Adrenal gland (tissue), 9 donors: ENCODE measurements at regions not wholly inside any gene's neighbourhood (a gene's known extent, or its start where the extent isn't known, plus 50 kb on each side); places are given as distances from the start of the nearest gene placed in this dataset.

ENCODE experiments used
- DNase-seq, 7 donors: peaks; one replicate each; pipeline ENCODE4 v3.0.0-alpha.2; 2019 to 2020
- H3K27ac ChIP-seq, 5 donors: fragments of 200-600 bp; sonication (generic) in 4 of 5; 1 replicate in 3 of 5; 2 replicates in 2 of 5; pipeline versions ENCODE4 v1.5.1 to v1.8.0; 2016 to 2020; ENCODE audit warnings: mild to moderate bottlenecking in 1 of 5
- H3K27me3 ChIP-seq: fragments of 200-600 bp; 2 replicates; pipeline ENCODE4 v1.8.0; 2021
- H3K36me3 ChIP-seq, 2 donors: fragments of 200-600 bp; replicated peaks in 1 of 2; 1 replicate in 1 of 2; 2 replicates in 1 of 2; pipeline versions ENCODE4 v1.5.1 to v1.8.0; 2018 to 2022
- H3K4me1 ChIP-seq, 2 donors: fragments of 200-600 bp; replicated peaks in 1 of 2; 1 replicate in 1 of 2; 2 replicates in 1 of 2; pipeline versions ENCODE4 v1.5.1 to v1.8.0; 2018 to 2021
- H3K4me3 ChIP-seq, 4 donors: fragments of 200-600 bp; sonication (generic) in 3 of 4; one replicate each; pipeline ENCODE4 v1.5.1; 2016 to 2018
- H3K9me3 ChIP-seq, 3 donors: fragments of 200-600 bp; sonication (generic) in 1 of 3; replicated peaks in 1 of 3; 1 replicate in 2 of 3; 2 replicates in 1 of 3; pipeline versions ENCODE4 v1.5.1 to v1.8.0; 2016 to 2021
- CTCF ChIP-seq, 6 experiments: fragments of 450-650 bp in 4 of 6; fragments of 200-600 bp in 2 of 6; sonication (generic) in 1 of 6; IDR thresholded peaks; 1 replicate in 5 of 6; 2 replicates in 1 of 6; pipeline versions ENCODE4 v1.5.1 to v1.8.0; 2016 to 2021; ENCODE audit warnings: antibody characterized with exemption in 6 of 6, mild to moderate bottlenecking in 2 of 6, moderate library complexity in 1 of 6
- POLR2A ChIP-seq, 2 donors: fragments of 450-650 bp; IDR thresholded peaks; one replicate each; pipeline ENCODE4 v1.6.1; 2017; ENCODE audit warnings: antibody characterized with exemption in 2 of 2, mild to moderate bottlenecking in 2 of 2, moderate library complexity in 1 of 2
- WGBS, 4 donors: extraction: QIAGEN DNeasy Blood & Tissue Kit in 2 of 4; methylation state at CpG; one replicate each; pipeline versions ENCODE4 v1.1.5 to v1.1.7; 2013 to 2017; 5-methylcytosine and 5-hydroxymethylcytosine counted together
- intact Hi-C, 2 donors: fragments of 100-400 bp; cut with DNase I; formaldehyde crosslinking; loops; one replicate each; pipeline versions ENCODE4 v1.14.1 to v1.15.0; 2022 to 2023
- donor health status: healthy with polysubstance abuse.
- donor health status: Bipolar disorder and iron deficiency.
- donor health status: DM: yes; HTN: yes; CAD: no.
- donor health status: DM: no; HTN: no; CAD: no.
- donor health status: DM: no; HTN: no; CAD: no.

GRCh38 chr5:20615888-20616563, 628.0 kb upstream of the CDH18 start:
- Histone ChIP-seq H3K27me3 (no peaks in the 10 kb centered on the region), H3K4me1 (no peaks in the 10 kb centered on the region), H3K27ac (no peak overlapping the region), H3K4me3 (no peak overlapping the region), H3K9me3 (no peaks in the 10 kb centered on the region), H3K36me3 (no peaks in the 10 kb centered on the region)
- WGBS, 4 donors: 85 to 92% (median 89%) methylated on average over 20 to 21 of the region's 21 CpGs
- TF ChIP-seq POLR2A (IDR thresholded peaks at IDR 0.05): no peak
- TF ChIP-seq CTCF (IDR thresholded peaks at IDR 0.05): no peak
- intact Hi-C loops: no loop called here
- DNase-seq: no peak

GRCh38 chr5:20611620-20612019, 623.6 kb upstream of the CDH18 start:
- H3K27ac ChIP-seq: no peak overlapping the region
- no peaks in the 10 kb centered on the region for H3K4me1 ChIP-seq
- no peaks in the 10 kb centered on the region for H3K36me3 ChIP-seq
- TF ChIP-seq CTCF (IDR thresholded peaks at IDR 0.05) (no peak), POLR2A (IDR thresholded peaks at IDR 0.05) (no peak)
- H3K9me3 ChIP-seq: no peaks in the 10 kb centered on the region
- 79 to 84% (median 81%) methylated on average over 6 of the region's 6 CpGs for WGBS, 4 donors
- no peak overlapping the region for H3K4me3 ChIP-seq
- intact Hi-C loops: no loop called here
- DNase-seq: no peak
- H3K27me3 ChIP-seq: no peaks in the 10 kb centered on the region

- Histone ChIP-seq H3K4me3 (no peak overlapping the region), H3K4me1 (no peaks in the 10 kb centered on the region), H3K36me3 (no peaks in the 10 kb centered on the region), H3K9me3 (no peaks in the 10 kb centered on the region), H3K27ac (no peak overlapping the region), H3K27me3 (no peaks in the 10 kb centered on the region)
- TF ChIP-seq CTCF (IDR thresholded peaks at IDR 0.05) (no peak), POLR2A (IDR thresholded peaks at IDR 0.05) (no peak)
- intact Hi-C loops: no loop called here
- no peak for DNase-seq
- 42 to 49% (median 45%) methylated on average over 4 of the region's 4 CpGs for WGBS, 4 donors
Measured at GRCh38 chr5:20610681-20611080, 622.7 kb upstream of the CDH18 start.

GRCh38 chr5:20609126-20609525, 621.1 kb upstream of the CDH18 start:
- H3K4me1 ChIP-seq: no peaks in the 10 kb centered on the region
- no peak for DNase-seq
- 85 to 100% (median 89%) methylated on average over 1 of the region's 1 CpG for WGBS, 4 donors
- no peaks in the 10 kb centered on the region for H3K9me3 ChIP-seq
- no peaks in the 10 kb centered on the region for H3K27me3 ChIP-seq
- H3K27ac ChIP-seq: no peak overlapping the region
- no peak for TF ChIP-seq POLR2A (IDR thresholded peaks at IDR 0.05)
- TF ChIP-seq CTCF (IDR thresholded peaks at IDR 0.05): no peak
- H3K4me3 ChIP-seq: no peak overlapping the region
- intact Hi-C loops: no loop called here
- H3K36me3 ChIP-seq: no peaks in the 10 kb centered on the region
